ENCODE measurements at regions not wholly inside any gene's neighbourhood (a gene's known extent, or its start where the extent isn't known, plus 50 kb on each side); places are given as distances from the start of the nearest gene placed in this dataset.

DNA sequence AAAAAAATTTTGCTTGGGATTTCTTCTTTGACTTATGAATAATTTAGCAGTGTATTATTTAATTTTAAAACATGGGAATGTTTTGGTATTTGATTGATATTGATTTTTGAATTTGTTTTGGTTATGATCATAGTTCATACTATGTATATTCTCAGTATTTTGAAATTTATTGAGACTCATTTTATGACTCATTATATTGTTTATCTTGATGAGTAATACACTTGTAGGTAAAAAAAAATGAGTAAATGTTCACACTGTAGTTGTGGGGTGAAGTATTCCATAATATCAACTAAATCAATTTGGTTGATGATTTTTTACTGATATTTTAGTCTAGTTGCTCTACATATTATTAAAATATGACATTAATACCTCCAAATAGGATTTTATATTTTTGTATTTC, 1142.2 kb downstream of the ADGRL3 start:
- DNase-seq (ENCODE audit: low spot score) = no peak

DNA sequence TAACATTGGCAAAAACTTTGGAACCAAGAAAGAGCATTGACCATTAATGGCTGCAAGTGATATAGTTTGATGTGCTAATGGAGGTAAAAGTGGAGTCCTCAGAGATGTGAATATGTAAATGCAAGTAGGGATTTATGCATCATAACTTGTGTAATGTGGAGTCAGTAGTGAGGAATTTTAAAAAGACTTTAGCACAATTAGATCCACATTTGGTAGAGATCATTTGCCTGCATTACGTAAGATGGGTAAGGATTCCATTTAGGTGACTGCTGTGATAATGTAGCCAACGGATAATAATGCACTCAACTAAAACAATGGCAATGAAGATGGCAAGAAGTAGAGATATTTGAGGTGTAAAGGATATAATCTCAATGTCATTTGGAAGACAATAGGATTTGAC, 1128.4 kb downstream of the ADGRL3 start:
- no peak for DNase-seq (ENCODE audit: low spot score)

DNA sequence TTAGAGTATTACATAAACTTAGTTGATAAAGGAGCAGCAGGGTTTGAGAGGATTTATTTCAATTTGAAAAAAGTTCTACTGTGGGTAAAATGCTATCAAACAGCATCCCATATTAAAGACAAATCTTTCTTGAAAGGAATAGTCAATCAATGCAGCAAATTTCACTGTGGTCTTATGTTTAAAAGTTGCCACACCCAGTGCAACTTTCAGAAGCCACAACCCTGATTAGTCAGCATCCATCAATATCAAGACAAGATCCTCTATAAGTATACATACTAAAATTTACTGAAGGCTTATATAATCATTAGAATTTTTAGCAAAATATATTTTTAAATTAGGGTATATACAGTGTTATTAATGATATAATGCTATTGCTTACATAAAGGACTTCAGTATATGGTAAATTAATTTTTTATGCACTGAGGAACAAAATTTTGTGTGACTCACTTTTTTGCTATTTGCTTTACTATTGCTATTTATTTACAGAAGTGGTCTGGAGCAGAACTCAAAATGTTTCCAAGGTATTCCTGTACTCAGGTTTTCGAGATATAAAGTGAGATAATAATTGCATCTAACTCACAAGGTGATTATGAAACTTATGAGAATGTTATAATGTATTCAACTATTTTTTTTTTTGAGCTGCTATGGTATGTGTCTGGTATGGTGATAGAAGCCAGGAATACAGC, 1127.6 kb downstream of the ADGRL3 start:
- no peak for DNase-seq (ENCODE audit: low spot score)

DNA sequence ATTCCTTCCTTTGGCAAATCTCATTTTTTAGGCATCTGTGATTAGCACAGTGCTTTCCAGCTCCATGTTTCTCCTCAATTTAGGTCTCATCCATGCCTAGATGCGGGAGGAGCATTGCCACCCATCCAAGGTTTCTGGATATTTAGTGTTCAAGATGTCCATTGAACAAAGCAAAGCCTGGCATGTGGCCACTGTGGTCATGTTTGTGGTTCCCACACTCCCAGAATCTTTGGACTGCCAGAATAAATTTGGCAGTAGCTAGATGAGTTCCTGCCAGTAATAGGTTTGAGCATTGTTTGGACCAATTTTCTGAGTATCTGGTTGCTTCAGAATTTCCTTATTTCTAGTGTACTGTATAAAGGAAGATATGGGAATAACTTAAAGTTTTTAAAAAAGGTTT, 1124.1 kb downstream of the ADGRL3 start:
- no peak for DNase-seq (ENCODE audit: low spot score)

DNA sequence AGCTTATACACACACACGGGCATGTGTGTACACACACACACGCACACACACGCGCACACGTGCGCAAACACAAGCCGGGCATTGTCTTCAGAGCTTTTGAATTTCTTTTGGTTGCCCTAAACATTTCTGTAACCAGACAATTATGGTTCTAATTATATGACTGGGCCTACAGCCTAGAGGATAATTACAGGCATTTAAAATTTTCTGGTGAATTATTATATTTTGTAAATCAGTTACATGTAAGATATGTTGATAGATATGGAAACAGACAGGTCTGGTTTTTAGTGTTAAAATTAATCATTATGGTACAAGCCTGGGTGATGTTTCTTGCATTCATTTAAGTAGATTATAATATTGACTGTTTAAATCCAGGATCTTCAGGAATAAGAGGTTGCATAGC, 1120.5 kb downstream of the ADGRL3 start:
- no peak for DNase-seq (ENCODE audit: low spot score)

DNA sequence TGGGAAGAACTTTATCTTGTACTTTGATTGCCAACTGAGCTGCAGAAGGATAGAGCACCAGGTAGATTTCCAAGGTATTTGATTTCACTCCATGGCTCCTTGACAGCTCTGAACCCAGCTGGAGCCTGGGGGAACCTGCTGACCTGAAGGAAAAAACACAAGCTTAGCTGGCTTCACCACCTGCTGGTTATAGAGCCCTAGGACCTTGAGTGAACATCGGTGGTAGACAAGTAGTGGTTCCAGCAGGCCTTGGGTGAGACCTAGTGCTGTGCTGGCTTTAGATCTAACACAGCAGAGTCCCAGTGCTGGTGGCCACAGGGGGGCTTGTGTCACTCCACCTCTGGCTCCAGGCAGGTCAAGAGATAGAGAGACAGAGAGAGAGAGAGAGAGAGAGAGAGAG, 1102.6 kb downstream of the ADGRL3 start:
- no peak for DNase-seq (ENCODE audit: low spot score)

DNA sequence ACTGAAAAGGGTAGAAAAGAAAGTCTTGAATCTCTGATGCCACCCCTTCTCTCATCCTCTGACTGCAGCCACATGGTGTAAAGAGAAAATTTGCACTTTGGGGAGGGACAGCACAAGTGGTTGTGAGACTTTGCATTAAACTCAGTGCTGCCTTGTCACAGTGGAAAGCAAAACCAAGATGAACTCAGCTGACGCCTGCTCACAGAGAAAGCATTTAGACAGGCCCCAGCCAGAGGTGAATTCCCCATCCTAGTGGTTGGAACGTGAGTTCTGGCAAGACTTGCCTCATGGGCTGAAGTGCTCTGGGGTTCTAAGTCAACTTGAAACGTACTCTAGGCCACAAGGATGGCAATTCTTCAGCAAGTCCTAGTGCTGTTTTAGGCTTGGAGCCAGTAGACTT, 1101.4 kb downstream of the ADGRL3 start:
- no peak for DNase-seq (ENCODE audit: low spot score)

DNA sequence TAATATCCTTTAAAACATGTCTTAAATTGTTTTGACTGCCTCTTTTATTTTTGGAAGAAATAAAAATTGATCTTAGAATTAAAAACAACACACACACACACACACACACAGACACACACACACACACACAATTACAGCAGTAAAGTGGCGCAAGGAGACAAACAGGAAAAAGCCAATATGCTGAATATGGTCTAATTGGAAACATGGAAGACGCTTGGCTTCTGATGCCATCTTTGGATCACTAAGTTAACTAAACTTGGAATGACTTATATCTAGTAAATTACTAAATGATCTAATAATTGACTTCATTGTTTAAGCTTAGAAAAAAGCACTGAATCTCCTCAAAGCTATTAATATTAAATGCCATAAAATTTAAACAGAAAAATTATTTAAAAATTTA, 1093.4 kb downstream of the ADGRL3 start:
- no peak for DNase-seq (ENCODE audit: low spot score)

DNA sequence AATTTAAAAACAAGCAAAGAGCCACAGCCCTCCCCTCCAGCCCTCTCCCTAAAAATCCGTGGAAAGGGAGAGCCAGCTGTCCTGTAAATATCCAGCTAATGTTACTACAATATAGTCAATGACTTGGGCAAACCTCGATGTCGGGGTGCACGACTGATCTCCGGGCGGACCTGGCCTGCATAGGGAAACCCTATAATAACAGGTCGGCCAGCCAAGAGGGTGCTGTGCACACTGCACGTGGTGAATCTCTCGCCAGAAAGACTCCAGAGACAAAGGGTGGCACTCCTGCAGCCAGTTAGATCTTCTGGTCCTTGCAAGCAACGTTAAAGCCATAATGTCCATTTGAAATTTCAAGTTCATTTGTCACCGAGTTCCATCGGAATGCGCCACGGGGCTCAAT, 1092.8 kb downstream of the ADGRL3 start:
- DNase-seq (ENCODE audit: low spot score) = no peak

DNA sequence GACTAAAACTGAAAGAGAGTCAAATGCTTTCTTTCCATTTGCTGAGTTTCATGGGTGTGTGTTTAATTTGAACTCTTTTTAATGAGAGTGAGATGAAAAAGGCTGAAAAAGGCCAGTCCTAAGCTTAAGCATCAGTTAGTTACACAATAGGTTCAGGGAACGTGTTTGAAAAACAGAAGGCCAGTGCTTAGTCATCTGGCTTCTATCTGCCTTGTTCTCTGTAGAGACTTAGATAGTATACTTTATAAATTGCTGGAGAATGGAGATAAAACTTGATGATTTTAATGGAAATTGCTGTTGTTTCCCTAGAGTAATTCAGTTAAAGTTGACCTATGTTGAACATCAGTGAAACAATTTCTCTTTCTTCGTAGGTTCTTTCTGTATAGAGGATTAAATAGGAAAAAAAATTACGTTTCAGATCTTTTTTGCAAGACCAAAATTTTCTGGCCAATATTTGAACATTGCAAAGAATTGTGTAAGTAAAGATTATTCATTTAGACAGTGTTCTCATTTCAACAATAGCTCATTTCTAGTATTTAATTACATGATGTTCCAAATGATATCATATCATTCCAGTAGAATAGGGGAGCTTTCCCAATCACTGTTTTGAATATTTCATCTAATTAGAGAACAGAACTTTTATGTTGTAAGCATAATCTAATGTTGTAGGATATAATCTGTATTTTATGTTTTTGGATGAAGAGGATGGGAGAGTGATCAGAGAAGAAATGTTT, 1088.8 kb downstream of the ADGRL3 start:
- no peak for DNase-seq (ENCODE audit: low spot score)

DNA sequence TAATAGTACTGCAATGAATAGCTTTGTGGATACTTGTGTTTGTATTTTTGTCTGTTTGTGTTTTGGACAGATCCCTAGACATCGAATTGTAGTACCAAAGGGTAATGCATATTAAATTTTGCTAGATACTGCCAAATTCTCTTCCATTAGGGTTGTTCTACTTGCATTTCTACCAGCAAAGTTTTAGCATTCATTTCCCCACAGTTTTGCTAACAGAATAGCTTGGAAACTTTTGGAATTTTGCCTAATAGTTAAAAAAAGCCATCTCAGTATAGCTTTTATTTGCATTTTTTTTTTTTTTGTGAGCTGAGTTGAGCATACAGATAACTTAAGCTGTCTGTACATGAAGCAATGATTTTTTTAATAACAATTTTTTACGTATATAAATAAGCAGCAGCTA, 1084.9 kb downstream of the ADGRL3 start:
- no peak for DNase-seq (ENCODE audit: low spot score)

DNA sequence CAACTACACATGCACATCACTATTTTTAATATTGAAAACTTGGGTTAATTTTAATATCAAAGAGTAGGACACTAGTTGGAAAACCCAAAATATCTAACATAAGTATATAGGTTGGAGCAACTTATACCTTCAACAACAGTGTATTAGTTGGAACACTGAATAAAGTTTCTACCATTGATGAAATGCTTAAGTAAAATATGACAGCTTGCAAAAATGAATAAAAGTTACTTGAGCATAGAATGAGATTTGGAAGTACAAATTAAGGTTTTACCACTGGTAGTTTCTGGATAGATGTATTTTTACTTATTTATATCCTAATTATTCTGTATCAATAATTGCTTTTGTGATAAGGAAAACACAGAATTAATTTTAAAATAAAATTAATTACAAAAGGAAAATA, 1079.6 kb downstream of the ADGRL3 start:
- no peak for DNase-seq (ENCODE audit: low spot score)

DNA sequence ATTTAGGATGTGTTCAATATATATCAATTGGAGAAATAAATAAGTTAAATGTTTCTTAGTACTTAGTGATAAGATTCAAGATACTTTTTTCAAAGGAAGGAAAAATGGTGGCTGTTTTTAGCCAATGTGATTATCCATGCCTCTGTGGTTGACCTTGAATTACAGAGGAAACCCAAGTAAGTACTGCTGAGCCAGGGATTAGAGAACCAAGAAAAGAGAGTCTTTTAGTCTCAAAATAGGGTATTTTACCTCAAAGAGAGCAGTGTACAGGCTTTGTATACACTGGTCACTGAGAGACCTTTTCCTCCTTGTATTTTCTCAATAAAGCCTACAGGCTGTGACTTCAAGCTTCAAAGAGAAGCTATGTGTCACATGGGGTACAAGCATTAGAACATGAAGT, 1075.3 kb downstream of the ADGRL3 start:
- no peak for DNase-seq (ENCODE audit: low spot score)

DNA sequence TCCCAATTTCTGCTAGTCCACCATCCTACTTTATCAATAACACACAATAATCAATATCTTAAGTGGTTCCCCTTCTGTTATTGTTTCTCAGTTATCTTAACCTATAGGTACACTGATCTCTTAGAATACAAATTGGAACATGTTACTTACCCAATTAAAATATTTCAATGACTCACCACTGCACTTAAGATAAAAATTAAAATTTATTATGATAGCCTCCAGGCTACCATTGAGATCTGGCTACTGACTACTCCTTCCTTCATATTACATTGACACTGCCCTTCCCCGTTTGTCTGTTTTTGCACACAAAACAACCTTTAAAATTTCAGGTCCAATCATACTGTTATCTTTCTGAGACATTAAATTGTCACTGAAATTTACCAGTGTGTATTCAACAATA, 1074.7 kb downstream of the ADGRL3 start:
- no peak for DNase-seq (ENCODE audit: low spot score)

DNA sequence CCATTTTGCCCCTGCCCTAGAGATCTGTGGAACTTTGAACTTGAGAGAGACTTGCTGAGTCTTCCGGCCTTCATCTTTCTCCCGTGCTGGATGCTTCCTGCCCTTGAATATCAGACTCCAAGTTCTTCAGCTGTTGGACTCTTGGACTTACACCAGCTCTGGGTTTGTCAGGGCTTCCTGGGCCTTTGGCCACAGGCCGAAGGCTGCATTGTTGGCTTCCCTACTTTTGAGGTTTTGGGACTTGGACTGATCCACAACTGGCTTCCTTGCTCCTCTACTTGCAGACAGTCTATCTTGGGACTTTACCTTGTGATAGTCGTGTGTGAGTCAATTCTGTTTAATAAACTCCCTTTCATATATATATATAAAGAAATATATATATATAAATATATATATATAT, 1071.0 kb downstream of the ADGRL3 start:
- DNase-seq (ENCODE audit: low spot score) = no peak

DNA sequence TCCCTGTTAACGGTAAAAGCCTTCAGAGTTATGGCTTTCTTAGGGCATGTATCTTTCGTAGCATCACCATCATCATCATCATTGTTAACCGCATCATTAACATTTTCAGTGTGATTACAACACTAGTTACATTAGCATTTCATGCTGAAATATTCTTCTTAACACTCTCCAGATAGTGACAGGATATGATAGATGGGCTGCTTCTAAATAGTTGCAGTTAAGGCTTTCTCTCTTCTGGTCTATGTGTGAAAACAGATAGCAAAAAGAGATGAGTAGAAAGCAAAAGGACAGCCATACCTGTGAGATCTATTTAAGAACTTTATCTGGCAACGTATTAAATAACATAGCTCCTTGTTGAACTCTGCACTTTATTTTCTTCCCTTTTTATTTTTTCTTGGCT, 1069.8 kb downstream of the ADGRL3 start:
- no peak for DNase-seq (ENCODE audit: low spot score)

DNA sequence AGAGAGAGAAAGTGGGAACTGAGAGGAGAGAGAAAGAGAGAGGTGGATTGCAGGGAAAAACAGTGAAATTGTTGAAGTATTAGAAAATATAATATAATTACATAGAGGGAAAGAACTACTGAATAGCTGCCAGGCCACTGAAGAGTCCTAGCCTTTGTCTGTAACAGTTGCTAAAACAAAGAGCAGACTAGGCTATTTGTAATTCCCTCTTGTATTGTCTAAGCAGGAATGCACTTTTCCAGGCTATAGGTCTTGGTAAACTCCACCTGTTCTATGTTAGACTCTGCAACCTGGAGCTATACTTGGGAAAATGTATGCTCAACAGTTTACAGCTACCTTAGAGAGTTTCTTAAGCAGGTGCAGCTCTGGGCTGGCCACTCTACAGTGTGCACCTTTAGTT, 1063.3 kb downstream of the ADGRL3 start:
- DNase-seq (ENCODE audit: low spot score) = no peak

DNA sequence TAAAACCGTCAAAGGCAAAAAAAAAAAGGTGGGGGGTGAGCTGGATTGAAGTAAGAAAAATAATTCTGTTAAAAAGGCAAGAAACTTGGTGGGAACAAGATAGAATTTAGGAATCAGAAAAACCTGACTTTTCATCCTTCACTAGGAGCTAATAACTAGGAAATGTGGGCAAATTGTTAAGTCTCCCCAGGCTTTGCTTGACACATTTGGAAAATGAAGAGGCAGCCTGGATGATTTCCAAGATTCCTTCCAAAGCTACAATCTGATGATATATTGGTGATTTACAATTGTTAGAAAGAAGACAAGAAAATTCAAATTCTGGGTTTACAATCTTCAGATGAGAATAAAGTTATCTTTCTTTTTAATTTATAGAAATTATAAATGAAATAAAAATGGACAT, 1062.5 kb downstream of the ADGRL3 start:
- no peak for DNase-seq (ENCODE audit: low spot score)

DNA sequence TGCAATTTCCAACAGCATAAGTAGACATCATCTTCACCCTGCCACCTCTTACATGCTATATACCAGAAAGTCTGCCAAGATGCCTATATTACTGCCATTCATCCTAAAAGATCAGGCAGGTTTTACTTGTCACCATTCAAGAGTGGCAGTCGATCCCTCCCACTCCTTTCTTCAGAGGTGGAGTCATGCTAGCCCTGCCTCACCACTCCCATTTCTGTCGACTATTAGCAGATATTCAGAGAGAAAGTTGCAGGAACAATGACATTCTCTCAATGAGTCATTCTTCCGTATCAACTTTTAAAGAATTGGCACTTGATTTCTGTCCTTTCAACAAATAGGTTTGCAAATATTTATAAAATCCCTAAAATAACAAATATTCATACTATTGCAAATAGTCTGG, 1060.1 kb downstream of the ADGRL3 start:
- no peak for DNase-seq (ENCODE audit: low spot score)

DNA sequence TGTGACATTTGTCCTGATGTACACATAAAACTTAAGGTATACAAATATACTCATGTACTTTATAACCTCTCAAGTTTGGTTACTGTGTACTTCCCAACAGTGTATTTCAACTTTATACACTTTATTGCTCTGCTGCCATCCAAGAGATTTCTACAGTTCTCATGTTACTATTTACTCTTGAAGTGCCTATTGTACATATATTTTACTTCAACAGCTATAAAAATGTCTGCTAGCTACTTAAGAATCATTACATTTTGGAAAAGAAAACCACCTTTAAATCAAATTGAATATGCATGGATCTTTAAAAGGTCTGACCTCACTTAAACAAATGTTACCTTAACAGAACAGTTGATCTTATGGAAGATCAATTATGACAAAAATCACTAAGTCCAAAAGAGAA, 1056.4 kb downstream of the ADGRL3 start:
- no peak for DNase-seq (ENCODE audit: low spot score)

DNA sequence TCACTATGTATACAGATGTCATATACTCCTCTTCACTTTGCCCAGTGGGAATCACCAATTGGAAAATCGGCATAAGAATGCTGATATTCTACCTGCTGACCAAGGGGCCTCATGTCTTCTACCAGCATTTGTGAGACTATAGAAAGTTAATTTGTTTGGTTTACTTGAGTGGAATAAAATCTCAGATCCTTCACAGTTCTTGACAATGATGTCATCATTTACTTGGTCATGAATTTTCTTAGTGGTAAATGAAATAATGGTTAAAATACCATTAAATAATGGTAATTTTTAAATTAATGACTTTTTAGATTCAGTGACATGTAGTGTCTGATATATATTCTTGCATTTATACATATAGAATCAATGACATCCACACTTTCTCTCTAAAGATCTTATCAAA, 1052.6 kb downstream of the ADGRL3 start:
- DNase-seq (ENCODE audit: low spot score) = no peak

DNA sequence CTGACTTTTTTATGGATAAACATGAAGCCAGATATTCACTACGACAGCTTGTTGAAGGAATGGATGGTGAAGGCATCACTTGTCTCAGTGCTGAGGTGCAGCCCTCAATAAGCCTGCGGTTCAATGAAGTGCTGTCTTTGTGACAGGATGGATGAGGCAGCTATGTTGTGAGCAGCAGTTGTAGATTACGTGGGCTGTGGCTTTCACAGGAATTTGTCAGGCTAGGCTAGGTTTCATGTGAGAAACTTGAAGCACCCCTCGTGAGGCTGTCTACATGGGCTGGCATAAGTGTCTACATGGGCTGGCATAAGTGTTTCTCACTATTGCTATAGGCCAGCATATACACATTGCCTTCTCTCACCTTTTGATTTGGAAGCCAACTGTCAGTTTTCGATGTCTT, 1050.0 kb downstream of the ADGRL3 start:
- no peak for DNase-seq (ENCODE audit: low spot score)

DNA sequence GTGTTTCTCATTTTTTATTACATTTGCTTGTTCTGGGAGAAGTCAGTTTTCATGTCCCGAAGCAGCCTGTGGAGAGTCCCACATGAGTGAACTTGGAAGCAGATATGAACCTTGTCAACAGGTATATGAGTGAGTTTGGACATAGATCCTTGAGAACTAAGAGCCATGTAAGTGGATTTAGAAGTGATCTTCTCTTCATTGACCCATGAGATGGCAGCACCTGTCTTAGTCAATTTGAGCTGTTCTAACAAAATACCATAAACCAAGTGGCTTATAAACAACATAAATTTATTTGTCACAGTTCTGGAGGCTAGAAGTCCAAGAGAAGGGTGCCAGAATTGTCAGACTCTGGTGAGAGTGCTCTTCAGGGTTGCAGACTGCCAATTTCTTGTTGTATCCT, 1043.8 kb downstream of the ADGRL3 start:
- no peak for DNase-seq (ENCODE audit: low spot score)

DNA sequence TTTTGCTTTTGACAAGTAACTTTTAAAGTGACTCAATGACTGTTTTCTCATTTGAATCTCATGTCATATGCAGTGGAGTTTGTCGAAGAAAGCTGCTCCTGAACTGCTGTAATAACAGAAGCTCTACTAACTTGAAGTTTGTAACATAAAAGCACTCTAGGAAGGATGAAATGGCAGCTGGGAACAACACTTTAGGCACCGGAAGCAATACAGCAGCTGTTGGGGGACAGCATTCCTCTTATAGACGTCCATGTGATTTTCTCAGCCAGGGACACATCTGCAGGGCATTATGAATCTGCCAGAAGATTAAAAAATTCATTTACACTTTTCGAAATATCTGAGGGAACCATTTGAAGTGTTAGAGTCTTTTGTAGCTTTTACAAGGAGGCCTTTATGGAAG, 1035.8 kb downstream of the ADGRL3 start:
- DNase-seq (ENCODE audit: low spot score) = no peak

Measured in HuH-7 (cell line).